ENCODE measurements at regions not wholly inside any gene's neighbourhood (a gene's known extent, or its start where the extent isn't known, plus 50 kb on each side); places are given as distances from the start of the nearest gene placed in this dataset.

GRCh38 chr1:242641461-242641860 is 117.0 kb upstream of the PLD5 start:
- TF ChIP-seq CTCF (IDR thresholded peaks at IDR 0.05), result no peak
- Histone ChIP-seq H3K27ac (no peak overlapping the region), H3K4me3 (no peak overlapping the region), H3K9me3 (no peaks in the 10 kb centered on the region), H3K27me3 (no peaks in the 10 kb centered on the region), H3K4me1 (no peaks in the 10 kb centered on the region), H3K36me3 (no peaks in the 10 kb centered on the region)
- no peak for DNase-seq (ENCODE audit: low spot score)

- Histone ChIP-seq H3K36me3 (no peaks in the 10 kb centered on the region), H3K4me3 (no peak overlapping the region), H3K9me3 (no peaks in the 10 kb centered on the region), H3K27me3 (no peaks in the 10 kb centered on the region), H3K4me1 (no peaks in the 10 kb centered on the region), H3K27ac (no peak overlapping the region)
- no peak for DNase-seq (ENCODE audit: low spot score)
- TF ChIP-seq CTCF (IDR thresholded peaks at IDR 0.05), result no peak
Observed at GRCh38 chr1:242639104-242639503, 114.6 kb upstream of the PLD5 start.

- DNase-seq (ENCODE audit: low spot score), result no peak
- no peaks in the 10 kb centered on the region for H3K4me1 ChIP-seq
- no peak for TF ChIP-seq CTCF (IDR thresholded peaks at IDR 0.05)
- H3K27ac ChIP-seq, result no peak overlapping the region
- H3K9me3 ChIP-seq, result no peaks in the 10 kb centered on the region
- no peak overlapping the region for H3K4me3 ChIP-seq
- no peaks in the 10 kb centered on the region for H3K27me3 ChIP-seq
- no peaks in the 10 kb centered on the region for H3K36me3 ChIP-seq
Observed at GRCh38 chr1:242634732-242635131, 110.2 kb upstream of the PLD5 start.

- no peaks in the 10 kb centered on the region for H3K27me3 ChIP-seq
- no peak for DNase-seq (ENCODE audit: low spot score)
- no peak overlapping the region for H3K27ac ChIP-seq
- H3K4me3 ChIP-seq, result no peak overlapping the region
- no peaks in the 10 kb centered on the region for H3K4me1 ChIP-seq
- TF ChIP-seq CTCF (IDR thresholded peaks at IDR 0.05), result no peak
- H3K9me3 ChIP-seq, result no peaks in the 10 kb centered on the region
- no peaks in the 10 kb centered on the region for H3K36me3 ChIP-seq
Observed at GRCh38 chr1:242629396-242629795, 104.9 kb upstream of the PLD5 start.

GRCh38 chr1:242623756-242624155 is 99.3 kb upstream of the PLD5 start:
- no peaks in the 10 kb centered on the region for H3K27me3 ChIP-seq
- H3K9me3 ChIP-seq, result no peaks in the 10 kb centered on the region
- TF ChIP-seq CTCF (IDR thresholded peaks at IDR 0.05), result no peak
- H3K4me3 ChIP-seq, result no peak overlapping the region
- H3K36me3 ChIP-seq, result no peaks in the 10 kb centered on the region
- H3K27ac ChIP-seq, result no peak overlapping the region
- H3K4me1 ChIP-seq, result no peaks in the 10 kb centered on the region
- no peak for DNase-seq (ENCODE audit: low spot score)

GRCh38 chr1:242623119-242623518 is 98.6 kb upstream of the PLD5 start:
- Histone ChIP-seq H3K9me3 (no peaks in the 10 kb centered on the region), H3K27ac (no peak overlapping the region), H3K36me3 (no peaks in the 10 kb centered on the region), H3K4me3 (no peak overlapping the region), H3K27me3 (no peaks in the 10 kb centered on the region), H3K4me1 (no peaks in the 10 kb centered on the region)
- TF ChIP-seq CTCF (IDR thresholded peaks at IDR 0.05), result no peak
- DNase-seq (ENCODE audit: low spot score), result no peak
